H1 (cell line): ENCODE measurements at regions not wholly inside any gene's neighbourhood (a gene's known extent, or its start where the extent isn't known, plus 50 kb on each side); places are given as distances from the start of the nearest gene placed in this dataset.

Experiments used
- CTCF ChIA-PET: fragments of 300-600 bp; sonication (Branson Sonifier 250); formaldehyde crosslinking; loops from one replicate; lab custom pipeline; 2021; ENCODE audit not compliant: partially characterized antibody; lab: Charles Lee
- POLR2A ChIA-PET: fragments of 300-600 bp; sonication (Branson Sonifier 250); formaldehyde crosslinking; loops from one replicate; lab custom pipeline; 2021; ENCODE audit warnings: inconsistent platforms; ENCODE audit not compliant: partially characterized antibody; lab: Charles Lee
- DNase-seq, 2 experiments: peaks; one replicate each; pipeline versions ENCODE4 v3.0.0 to v3.0.0-alpha.2; 2010 to 2022; ENCODE audit warnings: low spot score in 2 of 2, low read depth in 1 of 2, mixed read lengths in 1 of 2
- FAIRE-seq: peaks from 2 replicates; lab custom pipeline; 2011; peaks lifted over from hg19 to GRCh38; lab: Jason Lieb, UNC
- H2AFZ ChIP-seq: 2 replicates; pipeline ENCODE4 v1.8.1; 2012; ENCODE audit warnings: low read length, inconsistent platforms
- H2AK5ac ChIP-seq: 2 replicates; pipeline ENCODE4 v1.6.1; 2013; ENCODE audit warnings: low read depth, low read length
- H2BK120ac ChIP-seq: replicated peaks from 2 replicates; pipeline ENCODE3; 2013; ENCODE audit warnings: low read depth, low read length, inconsistent platforms
- H2BK12ac ChIP-seq: 2 replicates; pipeline ENCODE4 v1.6.1; 2013; ENCODE audit warnings: low read depth, low read length
- H2BK15ac ChIP-seq: 2 replicates; pipeline ENCODE4 v1.6.1; 2013; ENCODE audit warnings: low read length
- H2BK20ac ChIP-seq: 2 replicates; pipeline ENCODE4 v1.6.1; 2013; ENCODE audit warnings: low read length
- H2BK5ac ChIP-seq: 2 replicates; pipeline ENCODE4 v1.6.1; 2013; ENCODE audit warnings: low read depth, low read length
- H3K14ac ChIP-seq: 2 replicates; pipeline ENCODE4 v1.6.1; 2013; ENCODE audit warnings: inconsistent platforms; ENCODE audit not compliant: insufficient read length
- H3K18ac ChIP-seq: 2 replicates; pipeline ENCODE4 v1.6.1; 2013; ENCODE audit warnings: low read length; ENCODE audit errors: extremely low read depth
- H3K23ac ChIP-seq: 2 replicates; pipeline ENCODE4 v1.6.1; 2013; ENCODE audit warnings: inconsistent platforms; ENCODE audit not compliant: insufficient read length
- H3K23me2 ChIP-seq: 2 replicates; pipeline ENCODE4 v1.6.1; 2013; ENCODE audit warnings: low read depth, low read length
- H3K27ac ChIP-seq: 2 replicates; pipeline ENCODE4 v1.6.1; 2011; ENCODE audit warnings: low read depth, low read length, inconsistent platforms
- H3K27me3 ChIP-seq, 4 experiments: replicated peaks in 1 of 4; 1 replicate in 1 of 4; 2 replicates in 3 of 4; pipeline versions ENCODE4 v1.6.1 to v1.8.1; 2011 to 2013; ENCODE audit warnings: low read length in 3 of 4, mild to moderate bottlenecking in 3 of 4, inconsistent platforms in 2 of 4, mixed read lengths in 2 of 4, moderate library complexity in 1 of 4; ENCODE audit not compliant: control insufficient read depth in 3 of 4, insufficient read depth in 3 of 4; ENCODE audit errors: extremely low read depth in 1 of 4
- H3K36me3 ChIP-seq, 4 experiments: 2 replicates each; pipeline versions ENCODE4 v1.6.1 to v1.8.1; 2011 to 2013; ENCODE audit warnings: mild to moderate bottlenecking in 4 of 4, low read length in 3 of 4, moderate library complexity in 2 of 4, control low read depth in 1 of 4, inconsistent platforms in 1 of 4; ENCODE audit not compliant: insufficient read depth in 4 of 4, control insufficient read depth in 2 of 4
- H3K4ac ChIP-seq: replicated peaks from 2 replicates; pipeline ENCODE3; 2013; ENCODE audit warnings: low read length, low read depth, mixed read lengths, inconsistent platforms; ENCODE audit not compliant: insufficient read length
- H3K4me1 ChIP-seq, 4 experiments: replicated peaks in 1 of 4; 1 replicate in 1 of 4; 2 replicates in 3 of 4; pipeline versions ENCODE4 v1.6.1 to v1.8.1; 2011 to 2013; ENCODE audit warnings: low read length in 3 of 4, inconsistent platforms in 2 of 4, mixed read lengths in 1 of 4; ENCODE audit not compliant: insufficient read depth in 4 of 4, control insufficient read depth in 3 of 4
- H3K4me2 ChIP-seq, 2 experiments: 2 replicates each; pipeline versions ENCODE4 v1.6.1 to v1.8.1; 2011 to 2013; ENCODE audit warnings: low read depth in 2 of 2, low read length in 2 of 2, control low read depth in 1 of 2, inconsistent platforms in 1 of 2, mild to moderate bottlenecking in 1 of 2; ENCODE audit not compliant: insufficient read depth in 1 of 2
- H3K4me3 ChIP-seq, 4 experiments: fragments of 200-600, 300-600 bp in 1 of 4; sonication (generic), shearing (Covaris generic), sonication (Bioruptor Twin) in 1 of 4; 2 replicates each; pipeline versions ENCODE4 v1.5.1 to v1.8.1; 2011 to 2016; ENCODE audit warnings: low read length in 4 of 4, low read depth in 3 of 4, control low read depth in 2 of 4, inconsistent platforms in 2 of 4, mild to moderate bottlenecking in 2 of 4, mixed read lengths in 1 of 4, moderate library complexity in 1 of 4; ENCODE audit not compliant: insufficient read depth in 2 of 4; ENCODE audit errors: extremely low read depth in 1 of 4
- H3K56ac ChIP-seq: replicated peaks from 2 replicates; pipeline ENCODE3; 2013; ENCODE audit warnings: low read depth, mild to moderate bottlenecking, mixed read lengths, low read length, inconsistent platforms; ENCODE audit not compliant: insufficient read length
- H3K79me1 ChIP-seq: 2 replicates; pipeline ENCODE4 v1.6.1; 2013; ENCODE audit warnings: low read depth, low read length, control low read depth
- H3K79me2 ChIP-seq, 2 experiments: 2 replicates each; pipeline versions ENCODE4 v1.6.1 to v1.8.1; 2012 to 2013; ENCODE audit warnings: low read length in 2 of 2, mild to moderate bottlenecking in 2 of 2, inconsistent platforms in 1 of 2; ENCODE audit not compliant: insufficient read depth in 2 of 2, control insufficient read depth in 1 of 2
- H3K9ac ChIP-seq, 4 experiments: replicated peaks in 1 of 4; 1 replicate in 1 of 4; 2 replicates in 3 of 4; pipeline versions ENCODE4 v1.6.1 to v1.8.1; 2011 to 2013; ENCODE audit warnings: low read depth in 3 of 4, low read length in 3 of 4, control low read depth in 2 of 4, mild to moderate bottlenecking in 2 of 4, moderate library complexity in 2 of 4, inconsistent platforms in 1 of 4; ENCODE audit errors: extremely low read depth in 1 of 4
- H3K9me3 ChIP-seq, 2 experiments: 2 replicates each; pipeline versions ENCODE4 v1.6.1 to v1.8.1; 2012 to 2013; ENCODE audit warnings: mild to moderate bottlenecking in 2 of 2, moderate library complexity in 2 of 2, control low read depth in 1 of 2, inconsistent platforms in 1 of 2, low read depth in 1 of 2, low read length in 1 of 2, mixed read lengths in 1 of 2; ENCODE audit not compliant: insufficient read depth in 2 of 2
- H4K20me1 ChIP-seq, 2 experiments: replicated peaks in 1 of 2; 2 replicates each; pipeline versions ENCODE3 to v1.8.1; 2011 to 2013; ENCODE audit warnings: inconsistent platforms in 2 of 2, low read length in 2 of 2, mild to moderate bottlenecking in 1 of 2; ENCODE audit not compliant: insufficient read depth in 2 of 2, control insufficient read depth in 1 of 2
- H4K5ac ChIP-seq: 2 replicates; pipeline ENCODE4 v1.6.1; 2013; ENCODE audit warnings: low read length, low read depth, mixed read lengths, inconsistent platforms; ENCODE audit not compliant: insufficient read length
- H4K8ac ChIP-seq: 2 replicates; pipeline ENCODE4 v1.8.0; 2013; ENCODE audit warnings: mild to moderate bottlenecking, moderate library complexity, low read length, inconsistent platforms; ENCODE audit not compliant: insufficient read depth; ENCODE audit errors: extremely low read depth
- H4K91ac ChIP-seq: replicated peaks from 2 replicates; pipeline ENCODE3; 2013; ENCODE audit warnings: low read length, mixed read lengths, inconsistent platforms; ENCODE audit not compliant: insufficient read length
- ZNF274 ChIP-seq: IDR thresholded peaks from 2 replicates; pipeline ENCODE4 v1.7.0; 2012; ENCODE audit warnings: low read length, borderline replicate concordance; ENCODE audit errors: extremely low read depth
- WGBS, 2 experiments: shearing (Covaris generic) in 1 of 2; methylation state at CpG; one replicate each; pipeline versions ENCODE4 v1.1.6 to v1.1.7; 2013 to 2015; ENCODE audit warnings: low lambda C conversion rate in 2 of 2, mixed read lengths in 2 of 2, inconsistent platforms in 1 of 2, low coverage in 1 of 2, missing lambda C conversion rate in 1 of 2; ENCODE audit not compliant: insufficient replicate concordance in 2 of 2, insufficient coverage in 1 of 2, insufficient read length in 1 of 2; ENCODE audit errors: extremely low coverage in 1 of 2, missing lambda C conversion rate in 1 of 2; 5-methylcytosine and 5-hydroxymethylcytosine counted together

DNA sequence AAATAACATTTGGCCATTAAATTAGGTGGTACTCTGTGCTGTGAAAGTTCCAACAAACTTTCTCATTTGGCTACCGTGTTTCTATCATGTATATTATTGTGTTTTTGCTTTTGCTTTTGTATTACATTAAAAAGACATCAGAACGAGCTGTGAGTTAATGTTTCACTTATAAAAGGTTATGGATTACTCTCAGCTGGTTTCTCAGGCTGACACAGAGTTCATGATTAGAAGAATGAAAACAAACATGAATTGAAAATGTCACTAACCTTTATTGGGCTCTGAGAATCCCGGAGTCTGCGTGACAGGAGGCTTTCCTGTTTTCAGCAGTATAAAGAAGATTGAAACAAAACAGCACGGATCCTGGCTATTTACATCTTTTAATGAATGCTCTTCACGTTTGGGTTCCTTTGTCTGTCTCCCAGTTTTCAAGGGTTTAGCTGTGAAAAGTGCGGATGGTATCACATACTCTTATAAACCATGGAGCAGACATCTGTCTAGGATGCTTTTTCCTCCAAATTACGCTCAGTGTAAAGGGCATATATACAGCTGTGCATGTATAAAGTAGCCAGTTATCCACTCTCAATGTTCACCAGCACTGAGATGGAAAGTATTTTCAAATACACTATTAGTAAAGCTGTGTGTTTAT lies 153.6 kb downstream of the PTCSC3 start:
- Histone ChIP-seq H3K4me3 (no peak overlapping the region), H3K56ac (no peak overlapping the region), H3K14ac (no peak overlapping the region), H3K23me2 (no peaks in the 10 kb centered on the region; the same call in 1 of the 2 replicates), H3K23ac (no peak overlapping the region), H2BK5ac (no peak overlapping the region), H2BK120ac (no peak overlapping the region), H3K79me2 (no peaks in the 10 kb centered on the region), H3K18ac (no peak overlapping the region), H4K8ac (no peak overlapping the region), H3K4me1 (no peaks in the 10 kb centered on the region), H3K27ac (no peak overlapping the region), H2BK15ac (no peak overlapping the region), H3K4me2 (no peak overlapping the region), H3K36me3 (no peaks in the 10 kb centered on the region), H2BK12ac (no peak overlapping the region), H3K4ac (no peak overlapping the region), H3K79me1 (no peaks in the 10 kb centered on the region), H4K91ac (no peak overlapping the region), H4K20me1 (no peaks in the 10 kb centered on the region), H2AK5ac (no peak overlapping the region), H4K5ac (no peak overlapping the region), H3K9ac (no peak overlapping the region), H2BK20ac (no peak overlapping the region), H2AFZ (no peak overlapping the region), H3K9me3 (no peaks in the 10 kb centered on the region), H3K27me3 (no peaks in the 10 kb centered on the region)
- no peak for DNase-seq
- no peak for FAIRE-seq
- POLR2A ChIA-PET = interaction anchor here (0.9 kb wide), 1 partner anchor 12 kb away, joined by 3 read pairs; no protein-coding TSS in a partner anchor
- 79% methylated on average over 8 of the region's 8 CpGs; no CpG with 5 or more reads in 1 of the 2 experiments for WGBS, 2 experiments
- CTCF ChIA-PET = interaction anchor here (1.3 kb wide), 1 partner anchor 8 kb away, joined by 3 read pairs; no protein-coding TSS in a partner anchor
- TF ChIP-seq ZNF274 = no peak
